ENCODE measurements at regions not wholly inside any gene's neighbourhood (a gene's known extent, or its start where the extent isn't known, plus 50 kb on each side); places are given as distances from the start of the nearest gene placed in this dataset.
A peak's percentile ranks its signal among the peaks of the same experiment; 100 is the strongest.
"Not testable (repeated sequence)": the region's sequence is repeated elsewhere in the genome, so short reads cannot be mapped to it uniquely, and the experiment has no call there.

DNA sequence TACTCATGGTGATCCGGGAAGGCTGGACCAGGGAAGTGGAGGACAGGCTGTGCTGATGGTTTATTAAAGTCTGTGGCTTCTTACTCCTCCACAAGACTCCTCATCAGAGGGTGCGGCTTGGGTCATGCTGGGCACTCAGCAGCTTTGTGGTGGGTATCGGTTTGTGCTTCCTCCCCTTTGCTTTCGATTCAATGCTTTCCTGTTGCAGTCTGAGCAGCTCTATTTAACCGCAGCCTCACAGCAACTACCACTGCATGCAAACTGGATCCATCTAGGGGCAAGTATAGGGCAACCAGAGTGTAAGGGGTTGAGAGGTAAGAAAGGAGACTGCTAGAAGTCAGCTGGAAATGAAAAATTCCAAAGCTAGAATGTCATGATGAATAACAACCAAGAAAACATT is 78.8 kb upstream of the NOTCH2NLA start:
- not testable (repeated sequence) for H3K36me3 Mint-ChIP-seq; H3K27ac Mint-ChIP-seq; H3K9me3 Mint-ChIP-seq; DNase-seq (ENCODE audit: low spot score in 2 of 2)
- ATAC-seq = peak; percentile 89 to 91

DNA sequence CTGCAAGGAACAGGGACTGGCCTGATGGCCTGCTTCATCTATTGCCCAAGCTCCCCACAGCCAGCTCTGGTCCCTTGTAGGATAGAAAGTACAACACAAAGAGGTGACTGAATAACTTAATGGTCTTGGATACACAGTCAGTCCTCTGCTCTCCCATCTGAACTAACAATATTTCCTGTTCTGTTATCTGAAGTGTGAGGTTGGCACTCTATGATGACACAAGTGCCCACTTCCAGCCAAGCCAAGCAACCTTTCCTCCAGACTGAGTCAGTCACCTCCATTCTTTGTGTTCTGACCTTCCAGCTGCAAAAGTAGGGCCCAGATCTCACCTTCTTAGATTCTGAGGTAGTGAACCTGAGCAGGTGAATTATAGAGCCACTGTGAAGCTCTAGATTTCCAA is 77.8 kb upstream of the NOTCH2NLA start:
- H3K9me3 Mint-ChIP-seq; H3K27ac Mint-ChIP-seq; DNase-seq (ENCODE audit: low spot score in 2 of 2); H3K36me3 Mint-ChIP-seq: not testable (repeated sequence)
- peak in 1 of 2 donors; percentile 43 for ATAC-seq

DNA sequence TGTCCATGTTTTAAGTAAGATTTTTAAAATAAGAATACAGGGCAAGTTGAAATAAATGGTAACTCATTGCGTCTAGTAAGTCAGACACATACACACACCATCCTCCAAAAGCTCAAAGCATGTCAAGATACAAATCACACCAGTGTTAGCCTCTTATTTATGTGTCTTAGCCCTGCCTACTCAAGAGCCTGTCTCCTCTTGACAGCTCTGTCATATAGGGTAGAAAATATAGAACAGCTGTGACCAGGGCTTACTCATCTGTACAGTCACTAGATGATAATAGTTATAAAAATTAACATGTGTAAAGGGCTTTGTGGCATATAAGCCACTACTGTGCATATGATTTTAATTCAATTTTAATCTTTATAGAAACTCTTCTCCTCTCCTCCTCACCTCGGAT is 76.6 kb upstream of the NOTCH2NLA start:
- DNase-seq (ENCODE audit: low spot score in 2 of 2); H3K27ac Mint-ChIP-seq; H3K36me3 Mint-ChIP-seq; H3K9me3 Mint-ChIP-seq: not testable (repeated sequence)
- peak in 1 of 2 donors; percentile 43 for ATAC-seq

DNA sequence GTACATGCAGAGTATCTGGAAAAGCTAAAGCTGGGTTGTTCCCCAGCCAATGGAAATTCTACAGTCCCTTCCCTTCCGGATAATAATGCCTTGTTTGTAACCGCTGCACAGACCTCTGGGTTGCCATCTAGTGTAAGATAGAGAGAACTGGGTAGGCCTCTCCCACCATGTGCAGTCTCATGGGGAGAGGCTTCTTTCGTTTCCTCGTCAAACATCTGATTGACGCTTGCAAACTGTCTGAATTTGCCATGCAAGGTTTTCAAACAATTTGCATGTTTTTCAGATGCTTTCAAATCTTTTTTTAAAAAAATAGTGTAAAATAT is 69.7 kb upstream of the NOTCH2NLA start:
- not testable (repeated sequence) for H3K9me3 Mint-ChIP-seq; H3K27ac Mint-ChIP-seq; H3K36me3 Mint-ChIP-seq; DNase-seq (ENCODE audit: low spot score in 2 of 2)
- peak; percentile 97 to 98 for ATAC-seq

DNA sequence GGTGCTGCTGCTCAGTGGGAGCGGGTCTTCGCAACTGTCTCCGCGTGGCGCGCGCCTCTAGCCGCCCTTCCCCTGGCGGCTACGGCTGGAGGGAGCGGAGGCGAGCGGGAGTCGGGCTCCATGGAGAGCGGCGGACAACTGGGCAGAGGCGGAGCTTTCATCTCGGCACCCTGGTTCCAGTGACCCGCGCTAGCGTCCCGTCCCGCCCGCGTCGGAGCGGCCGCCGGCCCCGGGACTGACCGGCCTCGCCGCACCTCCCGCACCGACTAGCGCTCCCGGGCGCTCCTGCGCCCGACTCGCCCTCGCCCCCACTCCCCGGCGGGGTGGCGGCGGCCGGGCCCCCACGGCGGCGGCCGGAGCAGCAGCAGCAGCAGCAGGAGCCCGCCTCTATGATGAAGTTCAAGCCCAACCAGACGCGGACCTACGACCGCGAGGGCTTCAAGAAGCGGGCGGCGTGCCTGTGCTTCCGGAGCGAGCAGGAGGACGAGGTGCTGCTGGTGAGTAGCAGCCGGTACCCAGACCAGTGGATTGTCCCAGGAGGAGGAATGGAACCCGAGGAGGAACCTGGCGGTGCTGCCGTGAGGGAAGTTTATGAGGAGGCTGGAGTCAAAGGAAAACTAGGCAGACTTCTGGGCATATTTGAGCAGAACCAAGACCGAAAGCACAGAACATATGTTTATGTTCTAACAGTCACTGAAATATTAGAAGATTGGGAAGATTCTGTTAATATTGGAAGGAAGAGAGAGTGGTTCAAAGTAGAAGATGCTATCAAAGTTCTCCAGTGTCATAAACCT is 69.2 kb upstream of the NOTCH2NLA start:
- not testable (repeated sequence) for H3K9me3 Mint-ChIP-seq; H3K36me3 Mint-ChIP-seq; H3K27ac Mint-ChIP-seq; DNase-seq (ENCODE audit: low spot score in 2 of 2)
- peak; percentile 78 to 82 for ATAC-seq

DNA sequence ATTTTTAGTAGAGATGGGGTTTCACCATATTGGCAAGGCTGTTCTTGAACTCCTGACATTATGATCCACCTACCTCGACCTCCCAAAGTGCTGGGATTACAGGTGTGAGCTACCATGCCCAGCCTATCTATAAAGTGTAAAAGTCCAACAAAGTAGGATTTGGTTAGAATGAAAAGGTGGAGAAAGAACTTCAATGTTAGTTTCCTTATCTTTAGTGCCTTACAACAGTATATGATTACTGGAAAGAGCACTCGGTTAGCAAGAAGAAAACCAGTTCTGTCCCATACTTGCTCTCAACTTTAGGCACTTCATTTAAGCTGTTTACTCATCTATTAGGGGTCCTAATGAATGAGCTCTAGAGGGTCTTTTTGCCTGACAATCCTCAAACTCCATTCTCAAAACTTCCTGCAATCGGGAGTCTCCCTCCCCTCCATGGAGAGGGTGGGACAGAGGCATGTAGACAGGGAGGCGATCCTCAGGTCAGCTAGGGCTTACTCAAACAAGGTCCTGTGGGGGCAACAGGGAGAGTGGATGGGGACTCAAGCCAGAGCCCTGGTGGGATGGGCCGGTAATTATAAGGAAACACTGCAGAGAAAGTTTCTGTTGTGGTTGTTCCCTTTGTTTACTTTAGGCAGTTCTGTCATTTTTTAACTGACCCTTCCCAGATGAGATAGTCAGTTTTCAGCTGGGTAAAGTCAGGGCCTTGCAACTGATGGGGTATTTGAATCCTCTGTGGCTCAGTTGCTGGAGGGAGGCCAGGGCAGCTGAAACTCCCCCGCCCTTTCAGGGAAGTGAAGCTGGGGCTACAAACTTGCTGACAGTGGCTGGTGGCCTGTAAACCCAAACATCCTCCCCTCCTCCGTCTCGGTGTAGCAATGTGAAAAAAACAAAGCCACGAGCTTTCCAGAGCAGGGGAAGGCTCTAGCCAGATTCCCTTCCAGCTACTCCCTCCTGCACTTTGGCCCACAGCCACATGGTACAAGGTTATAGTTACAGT is 64.4 kb upstream of the NOTCH2NLA start:
- H3K36me3 Mint-ChIP-seq; ATAC-seq; H3K27ac Mint-ChIP-seq; H3K9me3 Mint-ChIP-seq; DNase-seq (ENCODE audit: low spot score in 2 of 2): not testable (repeated sequence)

DNA sequence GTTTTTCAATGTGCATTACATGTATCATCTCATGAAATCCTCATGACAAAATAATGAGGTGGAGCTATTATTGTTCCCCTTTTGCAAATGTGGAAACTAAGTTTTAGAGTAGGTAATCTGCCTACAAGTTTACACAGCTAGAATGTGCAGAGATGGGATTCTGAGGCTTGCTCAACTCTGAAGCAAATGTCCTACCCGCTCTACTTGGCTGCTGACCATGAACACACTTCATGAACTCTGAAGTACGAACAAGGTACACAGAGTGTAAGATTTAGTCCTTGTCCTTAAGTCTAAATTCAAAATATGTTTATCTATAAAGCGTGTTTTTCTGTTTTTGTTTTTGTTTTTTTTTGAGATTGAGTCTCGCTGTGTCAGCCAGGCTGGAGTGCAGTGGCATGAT is 63.6 kb upstream of the NOTCH2NLA start:
- not testable (repeated sequence) for H3K36me3 Mint-ChIP-seq; ATAC-seq; H3K9me3 Mint-ChIP-seq; DNase-seq (ENCODE audit: low spot score in 2 of 2); H3K27ac Mint-ChIP-seq

DNA sequence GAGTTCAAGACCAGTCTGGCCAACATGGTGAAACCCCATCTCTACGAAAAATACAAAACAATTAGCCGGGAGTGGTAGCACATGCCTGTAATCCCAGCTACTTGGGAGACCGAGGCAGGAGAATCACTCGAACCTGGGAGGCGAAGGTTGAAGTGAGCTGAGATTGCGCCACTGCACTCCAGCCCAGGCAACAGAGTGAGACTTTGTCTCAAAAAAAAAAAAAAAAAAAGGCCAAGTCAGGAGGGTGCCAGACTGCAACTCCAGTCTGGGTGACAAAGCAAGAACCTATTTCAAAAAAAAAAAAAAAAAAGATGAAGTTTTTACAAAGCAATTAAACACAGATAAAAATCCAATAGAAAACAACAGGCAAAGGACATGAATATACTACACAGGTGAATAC is 59.1 kb upstream of the NOTCH2NLA start:
- not testable (repeated sequence) for H3K36me3 Mint-ChIP-seq; H3K9me3 Mint-ChIP-seq; ATAC-seq; DNase-seq (ENCODE audit: low spot score in 2 of 2); H3K27ac Mint-ChIP-seq

DNA sequence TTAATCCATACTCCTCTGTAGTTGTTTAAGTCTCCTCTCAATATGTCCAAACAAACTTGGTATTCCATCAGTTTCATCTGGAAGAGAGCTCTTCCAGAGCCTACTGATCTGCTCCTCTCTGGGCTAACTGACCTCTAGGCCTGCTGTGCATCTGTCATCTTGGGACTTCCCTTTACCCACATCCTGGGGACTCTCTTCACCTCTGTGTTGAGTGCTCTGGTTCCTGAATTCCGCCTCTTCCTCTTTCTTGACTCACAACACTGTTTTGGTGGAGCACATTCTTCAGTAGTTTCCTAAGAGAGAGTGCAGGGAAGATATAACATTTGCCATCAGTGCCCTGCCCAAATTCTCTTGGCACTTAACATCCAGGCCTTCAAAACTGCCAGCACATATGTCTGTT is 55.9 kb upstream of the NOTCH2NLA start:
- H3K36me3 Mint-ChIP-seq; H3K9me3 Mint-ChIP-seq; H3K27ac Mint-ChIP-seq; DNase-seq (ENCODE audit: low spot score in 2 of 2): not testable (repeated sequence)
- peak in 1 of 2 donors; percentile 76 for ATAC-seq

DNA sequence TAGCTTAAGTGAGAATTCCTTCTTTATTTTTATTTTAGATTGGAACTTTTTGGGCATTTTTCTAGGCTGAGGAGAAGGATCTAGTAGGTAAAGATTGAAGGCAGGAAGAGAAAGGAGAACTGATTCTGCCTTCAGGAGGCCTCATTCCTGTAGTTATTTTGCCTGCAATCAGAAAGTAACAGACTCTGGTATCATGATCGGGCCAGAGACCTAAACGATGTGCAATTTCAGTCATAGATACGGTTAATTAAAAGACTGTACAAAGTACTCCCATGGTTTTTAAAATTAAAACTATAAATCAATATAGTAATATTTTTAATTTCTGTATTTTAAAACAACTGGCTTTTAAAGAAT is 54.7 kb upstream of the NOTCH2NLA start:
- ATAC-seq = peak; percentile 28 to 44
- not testable (repeated sequence) for H3K9me3 Mint-ChIP-seq; H3K36me3 Mint-ChIP-seq; DNase-seq (ENCODE audit: low spot score in 2 of 2); H3K27ac Mint-ChIP-seq

DNA sequence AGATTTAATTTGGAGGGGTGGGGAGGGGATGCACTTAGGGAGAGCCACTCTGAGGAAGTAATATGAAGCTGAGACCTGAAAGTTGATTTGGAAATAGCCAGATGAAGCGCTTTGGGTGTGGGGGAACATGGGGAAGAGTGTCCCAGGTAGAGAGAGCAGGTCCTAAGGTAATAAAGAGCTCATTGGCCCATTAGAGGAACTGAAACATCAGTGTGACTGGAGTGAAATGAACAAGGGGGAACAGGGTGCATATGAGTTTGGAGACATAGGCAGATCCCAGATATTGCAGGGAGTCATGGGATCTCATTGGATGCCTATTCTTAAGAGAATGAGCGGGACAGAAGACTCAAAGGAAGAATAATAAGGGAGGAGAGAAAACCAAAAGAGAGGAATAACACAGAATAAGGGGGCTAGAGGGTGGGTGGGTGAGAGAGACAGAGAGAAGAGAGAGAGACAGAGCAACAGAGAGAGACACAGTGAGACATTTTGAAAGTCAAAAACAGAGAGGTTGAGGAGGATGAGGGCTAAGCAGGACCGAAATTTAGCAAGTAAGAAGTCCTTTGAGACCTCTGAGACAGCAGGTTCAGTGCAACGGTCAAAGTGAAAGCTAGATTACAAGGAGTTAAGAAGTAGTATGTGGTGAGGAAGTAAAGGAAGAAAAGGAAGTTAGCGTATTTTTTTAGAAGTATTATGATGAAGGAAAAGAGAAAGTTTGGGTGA is 54.1 kb upstream of the NOTCH2NLA start:
- H3K9me3 Mint-ChIP-seq; H3K36me3 Mint-ChIP-seq; DNase-seq (ENCODE audit: low spot score in 2 of 2); H3K27ac Mint-ChIP-seq: not testable (repeated sequence)
- peak; percentile 89 for ATAC-seq

DNA sequence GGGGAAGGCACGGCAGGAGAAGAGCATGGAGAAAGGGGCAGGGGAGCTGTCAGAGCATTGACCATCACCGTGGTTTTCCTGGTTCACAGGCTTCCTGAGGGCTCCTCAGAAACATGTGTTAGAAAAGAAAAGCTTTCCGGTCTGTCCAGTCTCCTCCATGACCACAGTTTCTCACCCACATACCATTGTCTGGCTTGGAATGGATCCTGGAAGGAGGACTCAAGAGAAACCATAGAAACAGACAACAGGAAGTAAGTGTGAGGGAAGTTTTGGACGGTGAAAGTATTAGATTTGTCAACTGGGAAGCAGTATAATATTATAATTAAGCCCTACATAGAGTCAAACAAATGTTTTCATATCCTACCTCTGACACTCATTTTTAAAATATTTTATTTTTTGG is 52.7 kb upstream of the NOTCH2NLA start:
- DNase-seq (ENCODE audit: low spot score in 2 of 2); H3K27ac Mint-ChIP-seq; H3K9me3 Mint-ChIP-seq; ATAC-seq; H3K36me3 Mint-ChIP-seq: not testable (repeated sequence)

DNA sequence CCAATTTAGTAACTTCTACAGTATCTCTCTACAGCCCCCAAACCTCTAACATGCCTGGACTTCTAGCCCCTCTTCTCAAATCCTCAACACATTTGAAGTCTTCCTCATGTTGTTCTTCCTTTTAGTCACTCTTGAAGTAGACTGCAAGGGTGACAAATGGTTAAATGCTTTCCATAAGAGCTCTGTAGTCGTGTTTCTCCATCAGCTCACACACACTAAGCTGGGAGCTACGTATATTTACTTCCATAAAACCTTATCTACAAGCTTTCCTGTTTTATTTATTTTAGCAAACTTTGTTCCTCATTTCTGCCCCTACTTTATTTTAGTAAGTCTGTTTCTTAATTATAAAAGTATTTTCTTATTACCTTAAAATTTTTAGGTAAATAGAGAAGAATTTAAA is 49.9 kb upstream of the NOTCH2NLA start:
- not testable (repeated sequence) for ATAC-seq; H3K27ac Mint-ChIP-seq; H3K9me3 Mint-ChIP-seq; DNase-seq (ENCODE audit: low spot score in 2 of 2); H3K36me3 Mint-ChIP-seq
